ENCODE measurements at regions not wholly inside any gene's neighbourhood (a gene's known extent, or its start where the extent isn't known, plus 50 kb on each side); places are given as distances from the start of the nearest gene placed in this dataset.

- Histone ChIP-seq H3K4me3 (ENCODE audit: low read depth, low read length) (no peak overlapping the region), H3K36me3 (replicated peaks) (no peaks in the 10 kb centered on the region), H3K27ac (no peak overlapping the region), H3K27me3 (replicated peaks) (no peaks in the 10 kb centered on the region)
- no peak for DNase-seq
- TF ChIP-seq, protein P1, sequence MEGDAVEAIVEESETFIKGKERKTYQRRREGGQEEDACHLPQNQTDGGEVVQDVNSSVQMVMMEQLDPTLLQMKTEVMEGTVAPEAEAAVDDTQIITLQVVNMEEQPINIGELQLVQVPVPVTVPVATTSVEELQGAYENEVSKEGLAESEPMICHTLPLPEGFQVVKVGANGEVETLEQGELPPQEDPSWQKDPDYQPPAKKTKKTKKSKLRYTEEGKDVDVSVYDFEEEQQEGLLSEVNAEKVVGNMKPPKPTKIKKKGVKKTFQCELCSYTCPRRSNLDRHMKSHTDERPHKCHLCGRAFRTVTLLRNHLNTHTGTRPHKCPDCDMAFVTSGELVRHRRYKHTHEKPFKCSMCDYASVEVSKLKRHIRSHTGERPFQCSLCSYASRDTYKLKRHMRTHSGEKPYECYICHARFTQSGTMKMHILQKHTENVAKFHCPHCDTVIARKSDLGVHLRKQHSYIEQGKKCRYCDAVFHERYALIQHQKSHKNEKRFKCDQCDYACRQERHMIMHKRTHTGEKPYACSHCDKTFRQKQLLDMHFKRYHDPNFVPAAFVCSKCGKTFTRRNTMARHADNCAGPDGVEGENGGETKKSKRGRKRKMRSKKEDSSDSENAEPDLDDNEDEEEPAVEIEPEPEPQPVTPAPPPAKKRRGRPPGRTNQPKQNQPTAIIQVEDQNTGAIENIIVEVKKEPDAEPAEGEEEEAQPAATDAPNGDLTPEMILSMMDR (IDR thresholded peaks at IDR 0.05; ENCODE audit: low read depth, low read length, missing control alignments): no peak
- in situ Hi-C loops (cut with HindIII; ENCODE audit: low pct_ligation_motif_present, low sequenced_read_pairs): no loop called here
These were observed 59.0 kb upstream of the ZNF726 start for GRCh38 chr19:23855676-23856075.

GRCh38 chr19:23851966-23852365 lies 62.7 kb upstream of the ZNF726 start:
- Histone ChIP-seq H3K36me3 (replicated peaks) (no peaks in the 10 kb centered on the region), H3K27me3 (replicated peaks) (no peaks in the 10 kb centered on the region), H3K4me3 (ENCODE audit: low read depth, low read length) (no peak overlapping the region), H3K27ac (no peak overlapping the region)
- DNase-seq: no peak
- TF ChIP-seq, protein P1 (IDR thresholded peaks at IDR 0.05; ENCODE audit: low read depth, low read length, missing control alignments): no peak
- in situ Hi-C loops (cut with HindIII; ENCODE audit: low pct_ligation_motif_present, low sequenced_read_pairs): no loop called here

DNA sequence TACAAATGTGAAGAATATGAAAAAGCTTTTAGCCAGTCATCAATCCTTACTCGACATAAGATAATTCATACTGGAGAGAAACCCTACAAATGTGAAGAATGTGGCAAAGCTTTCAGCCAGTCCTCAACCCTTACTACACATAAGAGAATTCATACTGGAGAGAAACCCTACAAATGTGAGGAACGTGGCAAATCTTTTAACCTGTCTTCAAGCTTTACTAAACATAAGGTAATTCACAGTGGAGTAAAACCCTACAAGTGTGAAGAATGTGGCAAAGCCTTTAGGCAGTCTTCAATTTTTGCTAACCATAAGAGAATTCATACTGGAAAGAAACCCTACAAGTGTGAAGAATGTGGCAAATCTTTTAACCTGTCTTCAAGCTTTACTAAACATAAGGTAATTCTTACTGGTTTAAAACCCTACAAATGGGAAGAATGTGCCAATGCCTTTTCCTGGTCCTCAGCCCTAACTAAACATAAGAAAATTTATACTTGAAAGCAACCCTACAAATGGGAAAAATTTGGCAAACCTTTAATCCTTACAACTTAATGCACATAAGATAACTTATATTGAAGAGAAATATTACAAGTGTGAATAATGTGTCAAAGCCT lies 74.1 kb upstream of the ZNF681 start:
- Histone ChIP-seq H3K27me3 (replicated peaks) (no peaks in the 10 kb centered on the region), H3K36me3 (replicated peaks) (no peaks in the 10 kb centered on the region), H3K27ac (no peak overlapping the region), H3K4me3 (ENCODE audit: low read depth, low read length) (no peak overlapping the region)
- in situ Hi-C loops (cut with HindIII; ENCODE audit: low pct_ligation_motif_present, low sequenced_read_pairs): no loop called here
- no peak for DNase-seq
- TF ChIP-seq, protein P1 (IDR thresholded peaks at IDR 0.05; ENCODE audit: low read depth, low read length, missing control alignments): no peak

DNA sequence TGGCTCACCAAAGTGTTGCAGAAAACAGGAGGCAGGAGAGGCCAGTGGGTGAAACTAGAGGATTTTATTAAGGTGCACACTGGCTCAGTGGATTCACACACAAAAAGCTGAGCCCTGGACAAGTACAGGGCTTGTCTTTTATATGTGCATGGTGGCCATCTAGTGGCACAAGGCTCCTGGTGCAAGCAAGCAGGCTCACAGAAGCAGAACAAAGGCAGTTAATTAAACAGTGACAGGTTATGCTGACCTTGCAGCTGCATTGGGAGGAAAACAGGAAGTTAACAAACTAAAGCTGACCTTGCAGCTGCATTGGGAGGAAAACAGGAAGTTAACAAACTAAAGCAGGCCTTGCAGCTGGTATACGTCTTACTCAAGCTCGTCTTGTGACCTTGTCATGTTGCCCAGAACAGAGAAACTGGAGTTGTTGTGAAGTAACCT lies 65.3 kb upstream of the ZNF681 start:
- H3K36me3 ChIP-seq (replicated peaks): no peaks in the 10 kb centered on the region
- H3K27me3 ChIP-seq (replicated peaks): no peaks in the 10 kb centered on the region
- H3K4me3 ChIP-seq (ENCODE audit: low read depth, low read length): no peak overlapping the region
- no peak for DNase-seq
- H3K27ac ChIP-seq: no peak overlapping the region
- TF ChIP-seq, protein P1 (IDR thresholded peaks at IDR 0.05; ENCODE audit: low read depth, low read length, missing control alignments): peak; percentile 28
- in situ Hi-C loops (cut with HindIII; ENCODE audit: low pct_ligation_motif_present, low sequenced_read_pairs): no loop called here

GRCh38 chr19:23822735-23823134 lies 64.0 kb upstream of the ZNF681 start:
- H3K36me3 ChIP-seq (replicated peaks): no peaks in the 10 kb centered on the region
- no peaks in the 10 kb centered on the region for H3K27me3 ChIP-seq (replicated peaks)
- in situ Hi-C loops (cut with HindIII; ENCODE audit: low pct_ligation_motif_present, low sequenced_read_pairs): no loop called here
- H3K4me3 ChIP-seq (ENCODE audit: low read depth, low read length): no peak overlapping the region
- H3K27ac ChIP-seq: no peak overlapping the region
- TF ChIP-seq, protein P1 (IDR thresholded peaks at IDR 0.05; ENCODE audit: low read depth, low read length, missing control alignments): no peak
- no peak for DNase-seq

DNA sequence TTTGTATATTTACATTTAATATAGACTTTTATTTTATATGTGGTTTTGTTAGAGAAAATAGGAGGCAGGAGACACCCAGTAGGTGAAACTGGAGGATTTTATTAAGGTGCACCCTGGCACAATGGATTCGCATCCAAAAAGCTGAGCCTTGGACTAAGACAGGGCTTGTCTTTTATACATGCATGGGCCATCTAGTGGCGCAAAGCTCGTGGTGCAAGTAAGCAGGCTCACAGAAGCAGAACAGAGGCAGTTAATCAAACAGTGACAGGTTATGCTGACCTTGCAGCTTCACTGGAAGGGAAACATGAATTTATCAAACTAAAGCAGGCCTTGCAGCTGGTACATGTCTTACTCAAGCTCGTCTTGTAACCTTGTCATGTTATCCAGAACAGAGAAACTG lies 58.8 kb upstream of the ZNF681 start:
- peak; percentile 5 for DNase-seq
- in situ Hi-C loops (cut with HindIII; ENCODE audit: low pct_ligation_motif_present, low sequenced_read_pairs): no loop called here
- Histone ChIP-seq H3K4me3 (ENCODE audit: low read depth, low read length) (no peak overlapping the region), H3K36me3 (replicated peaks) (no peaks in the 10 kb centered on the region), H3K27ac (no peak overlapping the region), H3K27me3 (replicated peaks) (no peaks in the 10 kb centered on the region)
- TF ChIP-seq, protein P1 (IDR thresholded peaks at IDR 0.05; ENCODE audit: low read depth, low read length, missing control alignments): peak; percentile 61

Measured in brain microvascular endothelial cell (primary cell).